Suprapubic skin (tissue), 4 donors: ENCODE measurements at regions not wholly inside any gene's neighbourhood (a gene's known extent, or its start where the extent isn't known, plus 50 kb on each side); places are given as distances from the start of the nearest gene placed in this dataset.

ENCODE experiments used
- POLR2A ChIP-seq, 2 donors: fragments of 450-650 bp; IDR thresholded peaks; one replicate each; pipeline ENCODE4 v1.6.1; 2017; ENCODE audit warnings: antibody characterized with exemption in 2 of 2, mild to moderate bottlenecking in 2 of 2, moderate library complexity in 2 of 2
- POLR2AphosphoS5 ChIP-seq, 3 donors: sonication (generic); formaldehyde crosslinking; IDR thresholded peaks; one replicate each; pipeline ENCODE4 v1.6.1; 2017; ENCODE audit warnings: antibody characterized with exemption in 3 of 3
- TF ChIP-seq, protein P1 (sequence below), 2 donors: fragments of 200-600 bp in 1 of 2; fragments of 450-650 bp in 1 of 2; sonication (generic) in 1 of 2; IDR thresholded peaks; one replicate each; pipeline ENCODE4 v1.5.1; 2016 to 2019; ENCODE audit warnings: antibody characterized with exemption in 2 of 2, mild to moderate bottlenecking in 1 of 2, moderate library complexity in 1 of 2

DNA sequence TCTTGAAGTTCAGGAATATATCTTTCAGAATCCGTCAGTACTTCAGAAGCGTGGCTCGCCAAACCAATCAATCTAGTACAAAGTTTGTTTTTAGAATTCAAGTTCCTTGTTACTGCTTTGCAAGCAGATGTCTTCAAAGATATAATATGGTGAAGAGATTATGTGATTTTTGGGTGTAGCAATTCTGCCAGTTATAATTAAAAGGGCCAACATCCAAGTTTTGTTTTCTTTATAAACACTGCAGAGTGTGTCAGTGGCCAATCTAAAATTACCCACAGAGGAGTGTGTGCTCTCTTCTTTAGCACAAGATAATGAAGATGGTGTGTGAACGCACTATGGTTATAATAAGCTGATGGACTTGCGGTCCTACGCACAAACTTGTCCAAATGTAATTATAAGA is 493.6 kb upstream of the MDFIC2 start:
- TF ChIP-seq, protein P1, sequence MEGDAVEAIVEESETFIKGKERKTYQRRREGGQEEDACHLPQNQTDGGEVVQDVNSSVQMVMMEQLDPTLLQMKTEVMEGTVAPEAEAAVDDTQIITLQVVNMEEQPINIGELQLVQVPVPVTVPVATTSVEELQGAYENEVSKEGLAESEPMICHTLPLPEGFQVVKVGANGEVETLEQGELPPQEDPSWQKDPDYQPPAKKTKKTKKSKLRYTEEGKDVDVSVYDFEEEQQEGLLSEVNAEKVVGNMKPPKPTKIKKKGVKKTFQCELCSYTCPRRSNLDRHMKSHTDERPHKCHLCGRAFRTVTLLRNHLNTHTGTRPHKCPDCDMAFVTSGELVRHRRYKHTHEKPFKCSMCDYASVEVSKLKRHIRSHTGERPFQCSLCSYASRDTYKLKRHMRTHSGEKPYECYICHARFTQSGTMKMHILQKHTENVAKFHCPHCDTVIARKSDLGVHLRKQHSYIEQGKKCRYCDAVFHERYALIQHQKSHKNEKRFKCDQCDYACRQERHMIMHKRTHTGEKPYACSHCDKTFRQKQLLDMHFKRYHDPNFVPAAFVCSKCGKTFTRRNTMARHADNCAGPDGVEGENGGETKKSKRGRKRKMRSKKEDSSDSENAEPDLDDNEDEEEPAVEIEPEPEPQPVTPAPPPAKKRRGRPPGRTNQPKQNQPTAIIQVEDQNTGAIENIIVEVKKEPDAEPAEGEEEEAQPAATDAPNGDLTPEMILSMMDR (IDR thresholded peaks at IDR 0.05) = no peak
- TF ChIP-seq POLR2A (IDR thresholded peaks at IDR 0.05) = no peak
- no peak for TF ChIP-seq POLR2AphosphoS5 (IDR thresholded peaks at IDR 0.05)
